ENCODE measurements at regions not wholly inside any gene's neighbourhood (a gene's known extent, or its start where the extent isn't known, plus 50 kb on each side); places are given as distances from the start of the nearest gene placed in this dataset.
"Not testable (repeated sequence)": the region's sequence is repeated elsewhere in the genome, so short reads cannot be mapped to it uniquely, and the experiment has no call there.

- DNase-seq (ENCODE audit: low read depth, low spot score): no peak
These were observed 72.5 kb upstream of the RASA1 start for GRCh38 chr5:87195104-87195591.

DNA sequence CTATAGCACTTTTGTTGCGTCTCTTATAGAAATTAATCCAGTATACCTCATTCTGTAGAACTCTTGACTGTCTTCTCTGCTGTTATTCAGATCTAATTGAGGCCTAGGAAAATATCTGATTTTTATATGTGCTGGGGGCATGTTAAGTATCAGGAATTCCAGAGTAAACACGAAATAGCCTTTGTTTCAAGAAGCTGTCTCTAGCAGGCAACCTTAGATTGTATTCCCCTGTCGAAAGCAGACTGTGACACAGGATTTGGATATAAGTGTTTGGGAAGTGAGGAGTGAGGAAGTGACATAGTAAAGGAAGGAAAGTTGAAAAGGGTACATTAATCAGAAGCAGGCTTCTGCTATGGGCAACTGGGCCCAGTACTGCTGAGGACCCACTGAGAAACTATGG lies 72.1 kb upstream of the RASA1 start:
- DNase-seq (ENCODE audit: low read depth, low spot score): no peak

DNA sequence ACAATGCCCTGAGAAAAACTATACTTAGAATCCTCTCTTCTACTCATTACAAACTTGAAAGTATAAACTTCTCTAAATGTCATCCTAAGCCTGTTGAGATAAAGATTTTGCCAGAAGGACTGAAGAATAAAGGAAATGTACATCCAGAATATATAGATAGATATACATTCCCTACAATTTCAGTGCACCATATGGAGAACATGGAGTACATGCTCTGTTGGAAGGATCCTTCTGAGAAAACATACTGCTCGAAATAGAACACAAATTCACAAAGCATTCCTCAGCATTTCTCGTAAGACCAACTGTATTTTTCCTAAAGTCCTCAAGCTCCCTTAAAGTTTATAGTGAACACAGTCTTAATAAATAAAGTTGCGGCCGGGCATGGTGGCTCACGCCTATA lies 69.7 kb upstream of the RASA1 start:
- DNase-seq (ENCODE audit: low read depth, low spot score): no peak

- DNase-seq (ENCODE audit: low read depth, low spot score): not testable (repeated sequence)
These were observed 68.4 kb upstream of the RASA1 start for GRCh38 chr5:87199246-87199645.

DNA sequence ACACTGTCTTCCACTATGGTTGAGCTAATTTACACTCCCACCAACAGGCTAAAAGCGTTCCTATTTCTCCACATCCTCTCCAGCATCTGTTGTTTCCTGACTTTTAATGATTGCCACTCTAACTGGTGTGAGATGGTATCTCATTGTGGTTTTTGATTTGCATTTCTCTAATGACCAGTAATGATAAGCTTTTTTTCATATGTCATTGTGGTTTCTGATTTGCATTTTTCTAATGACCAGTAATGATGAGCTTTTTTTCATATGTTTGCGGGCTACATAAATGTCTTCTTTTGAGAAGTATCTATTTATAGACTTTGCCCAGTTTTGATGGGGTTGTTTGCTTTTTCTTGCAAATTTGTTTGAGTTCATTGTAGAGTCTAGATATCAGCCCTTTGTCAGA lies 68.0 kb upstream of the RASA1 start:
- DNase-seq (ENCODE audit: low read depth, low spot score): not testable (repeated sequence)

- no peak for DNase-seq (ENCODE audit: low read depth, low spot score)
These were observed 57.6 kb upstream of the RASA1 start for GRCh38 chr5:87210076-87210475.

DNA sequence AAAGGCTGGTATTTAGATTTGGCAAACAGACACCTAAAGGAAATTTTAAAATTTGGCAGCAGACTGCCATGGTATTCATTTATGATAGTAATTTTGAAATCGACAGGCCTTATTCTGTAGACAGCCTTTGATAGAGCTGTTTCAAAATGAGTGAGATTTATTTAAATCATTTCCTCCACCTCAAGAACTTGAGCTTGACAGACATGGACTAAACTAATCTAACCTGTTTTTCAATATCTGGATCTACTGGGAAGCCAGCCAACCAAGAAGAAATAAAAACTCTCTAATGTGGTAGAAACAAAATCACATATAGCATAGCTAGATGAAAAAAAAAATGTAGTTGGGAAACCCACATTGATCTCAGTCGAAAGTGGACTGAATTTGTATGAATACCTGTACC lies 56.9 kb upstream of the RASA1 start:
- no peak for DNase-seq (ENCODE audit: low read depth, low spot score)

GRCh38 chr5:87211676-87212075 lies 56.0 kb upstream of the RASA1 start:
- DNase-seq (ENCODE audit: low read depth, low spot score): no peak

- not testable (repeated sequence) for DNase-seq (ENCODE audit: low read depth, low spot score)
These were observed 55.5 kb upstream of the RASA1 start for GRCh38 chr5:87212183-87212582.

DNA sequence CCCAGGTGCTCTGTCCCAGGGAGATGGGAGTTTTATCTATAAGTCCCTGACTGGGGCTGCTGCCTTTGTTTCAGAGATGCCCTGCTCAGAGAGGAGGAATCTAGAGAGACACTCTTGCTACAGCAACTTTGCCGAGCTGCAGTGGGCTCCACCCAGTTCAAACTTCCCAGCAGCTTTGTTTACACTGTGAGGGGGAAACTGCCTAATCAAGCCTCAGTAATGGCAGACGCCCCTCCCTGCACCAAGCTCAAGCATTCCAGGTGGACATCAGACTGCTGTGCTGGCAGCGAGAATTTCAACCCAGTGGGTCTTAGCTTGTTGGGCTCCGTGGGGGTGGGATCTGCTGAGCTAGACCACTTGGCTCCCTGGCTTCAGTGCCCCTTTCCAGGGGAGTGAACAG lies 50.2 kb upstream of the RASA1 start:
- not testable (repeated sequence) for DNase-seq (ENCODE audit: low read depth, low spot score)

All from smooth muscle cell of the brain vasculature (primary cell).